ENCODE measurements at regions not wholly inside any gene's neighbourhood (a gene's known extent, or its start where the extent isn't known, plus 50 kb on each side); places are given as distances from the start of the nearest gene placed in this dataset.

DNA sequence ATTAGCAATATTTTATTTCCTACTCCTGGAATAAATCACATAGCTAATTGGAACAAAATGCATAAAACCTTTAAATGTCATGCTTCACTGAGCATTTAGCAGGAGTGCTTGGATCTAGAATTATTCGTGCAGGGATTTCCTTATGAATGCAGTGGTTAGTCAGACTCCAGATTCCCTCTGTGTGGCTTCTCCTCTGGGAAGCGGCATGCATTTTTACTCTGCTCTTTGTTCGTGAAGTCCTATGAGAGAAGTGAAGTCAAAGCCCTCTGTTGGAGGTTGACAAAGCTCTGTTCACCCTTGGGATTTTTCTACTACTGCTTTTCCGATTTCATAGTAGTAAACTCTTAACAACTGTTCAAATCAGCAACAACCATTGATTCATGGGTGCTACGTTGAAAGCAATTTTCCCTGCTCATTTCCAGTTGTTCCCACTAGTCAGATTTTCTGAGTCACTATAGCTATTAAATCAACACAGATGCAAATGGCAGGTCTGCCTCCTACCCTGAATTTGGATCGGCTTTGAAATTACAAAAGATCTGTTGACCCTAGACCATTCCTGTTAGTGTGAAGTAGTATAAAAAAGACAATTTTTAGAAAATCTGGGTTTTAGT, 461.7 kb downstream of the STK39 start:
- H3K4me3 Mint-ChIP-seq: no peak overlapping the region
- H3K27ac Mint-ChIP-seq: no peak overlapping the region
- no peak for DNase-seq
- no peaks in the 10 kb centered on the region for H3K36me3 Mint-ChIP-seq
- Histone ChIP-seq H2AFZ (ENCODE audit: insufficient read depth, low read depth, low read length, poor library complexity, severe bottlenecking) (no peak overlapping the region), H3K36me3 (replicated peaks in 1 of 2; ENCODE audit: control insufficient read depth in 1 of 2, insufficient read depth in 2 of 2, low read length in 2 of 2) (no peaks in the 10 kb centered on the region), H3K27ac (ENCODE audit: low read depth in 1 of 2, low read length in 2 of 2) (no peak overlapping the region), H3K9me3 (replicated peaks in 1 of 2; ENCODE audit: control insufficient read depth in 1 of 2, insufficient read depth in 1 of 2, low read length in 2 of 2) (no peaks in the 10 kb centered on the region), H3K4me1 (ENCODE audit: control insufficient read depth in 1 of 2, insufficient read depth in 2 of 2, low read length in 2 of 2) (no peaks in the 10 kb centered on the region), H3K27me3 (ENCODE audit: control insufficient read depth in 2 of 2, insufficient read depth in 2 of 2, low read length in 2 of 2) (no peaks in the 10 kb centered on the region), H3K79me2 (ENCODE audit: insufficient read depth, low read length) (no peaks in the 10 kb centered on the region), H3K9ac (ENCODE audit: insufficient read depth, low read length, poor library complexity, severe bottlenecking) (no peak overlapping the region), H3K4me2 (replicated peaks; ENCODE audit: extremely low read depth, low read length, poor library complexity, severe bottlenecking) (no peak overlapping the region), H3K4me3 (replicated peaks in 1 of 3; ENCODE audit: low read depth in 2 of 3, low read length in 3 of 3) (no peak overlapping the region), H4K20me1 (ENCODE audit: insufficient read depth, low read length) (no peaks in the 10 kb centered on the region)
- H3K27me3 Mint-ChIP-seq (ENCODE audit: low read depth in 3 of 3): peaks cover 1 to 5% (median 4%) of the 10 kb centered on the region in 3 donors
- H3K9me3 Mint-ChIP-seq: peaks cover 0 to 8% (median 4%) of the 10 kb centered on the region in 7 donors
- intact Hi-C loops (cut with micrococcal nuclease): no loop called here
- TF ChIP-seq, protein P1, sequence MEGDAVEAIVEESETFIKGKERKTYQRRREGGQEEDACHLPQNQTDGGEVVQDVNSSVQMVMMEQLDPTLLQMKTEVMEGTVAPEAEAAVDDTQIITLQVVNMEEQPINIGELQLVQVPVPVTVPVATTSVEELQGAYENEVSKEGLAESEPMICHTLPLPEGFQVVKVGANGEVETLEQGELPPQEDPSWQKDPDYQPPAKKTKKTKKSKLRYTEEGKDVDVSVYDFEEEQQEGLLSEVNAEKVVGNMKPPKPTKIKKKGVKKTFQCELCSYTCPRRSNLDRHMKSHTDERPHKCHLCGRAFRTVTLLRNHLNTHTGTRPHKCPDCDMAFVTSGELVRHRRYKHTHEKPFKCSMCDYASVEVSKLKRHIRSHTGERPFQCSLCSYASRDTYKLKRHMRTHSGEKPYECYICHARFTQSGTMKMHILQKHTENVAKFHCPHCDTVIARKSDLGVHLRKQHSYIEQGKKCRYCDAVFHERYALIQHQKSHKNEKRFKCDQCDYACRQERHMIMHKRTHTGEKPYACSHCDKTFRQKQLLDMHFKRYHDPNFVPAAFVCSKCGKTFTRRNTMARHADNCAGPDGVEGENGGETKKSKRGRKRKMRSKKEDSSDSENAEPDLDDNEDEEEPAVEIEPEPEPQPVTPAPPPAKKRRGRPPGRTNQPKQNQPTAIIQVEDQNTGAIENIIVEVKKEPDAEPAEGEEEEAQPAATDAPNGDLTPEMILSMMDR (IDR thresholded peaks at IDR 0.05): no peak
- no peaks in the 10 kb centered on the region for H3K4me1 Mint-ChIP-seq
- WGBS (ENCODE audit: insufficient coverage): 72% methylated on average over 3 of the region's 6 CpGs

DNA sequence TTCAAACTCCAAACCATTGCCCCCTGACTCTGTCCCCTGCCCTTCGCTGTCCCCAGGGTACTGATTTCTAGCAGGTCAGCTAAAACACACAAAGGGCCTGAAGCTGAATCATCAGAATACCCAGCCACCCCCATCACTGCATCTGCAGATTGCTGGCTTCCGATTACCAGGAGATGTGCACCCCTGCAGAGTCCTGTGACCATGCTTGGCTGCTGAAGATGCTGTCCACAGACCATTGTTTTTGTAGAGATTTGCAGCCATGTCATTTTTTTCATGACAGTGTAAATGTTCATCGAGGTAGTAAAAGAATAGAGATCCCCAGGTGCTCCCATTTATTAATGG, 463.3 kb downstream of the STK39 start:
- intact Hi-C loops (cut with micrococcal nuclease): no loop called here
- Histone ChIP-seq H3K4me3 (replicated peaks in 1 of 3; ENCODE audit: low read depth in 2 of 3, low read length in 3 of 3) (no peak overlapping the region), H3K27me3 (ENCODE audit: control insufficient read depth in 2 of 2, insufficient read depth in 2 of 2, low read length in 2 of 2) (no peaks in the 10 kb centered on the region), H2AFZ (ENCODE audit: insufficient read depth, low read depth, low read length, poor library complexity, severe bottlenecking) (no peak overlapping the region), H3K9me3 (replicated peaks in 1 of 2; ENCODE audit: control insufficient read depth in 1 of 2, insufficient read depth in 1 of 2, low read length in 2 of 2) (no peaks in the 10 kb centered on the region), H3K79me2 (ENCODE audit: insufficient read depth, low read length) (no peaks in the 10 kb centered on the region), H3K4me2 (replicated peaks; ENCODE audit: extremely low read depth, low read length, poor library complexity, severe bottlenecking) (no peak overlapping the region), H4K20me1 (ENCODE audit: insufficient read depth, low read length) (no peaks in the 10 kb centered on the region), H3K4me1 (ENCODE audit: control insufficient read depth in 1 of 2, insufficient read depth in 2 of 2, low read length in 2 of 2) (no peaks in the 10 kb centered on the region), H3K9ac (ENCODE audit: insufficient read depth, low read length, poor library complexity, severe bottlenecking) (no peak overlapping the region), H3K27ac (ENCODE audit: low read depth in 1 of 2, low read length in 2 of 2) (no peak overlapping the region), H3K36me3 (replicated peaks in 1 of 2; ENCODE audit: control insufficient read depth in 1 of 2, insufficient read depth in 2 of 2, low read length in 2 of 2) (no peaks in the 10 kb centered on the region)
- peaks cover 0 to 8% (median 4%) of the 10 kb centered on the region in 7 donors for H3K9me3 Mint-ChIP-seq
- no peak overlapping the region for H3K4me3 Mint-ChIP-seq
- H3K27me3 Mint-ChIP-seq (ENCODE audit: low read depth in 3 of 3): peaks cover 1 to 4% (median 3%) of the 10 kb centered on the region in 3 donors
- 96% methylated on average over 2 of the region's 3 CpGs for WGBS (ENCODE audit: insufficient coverage)
- DNase-seq: no peak
- H3K36me3 Mint-ChIP-seq: no peaks in the 10 kb centered on the region
- no peaks in the 10 kb centered on the region for H3K4me1 Mint-ChIP-seq
- H3K27ac Mint-ChIP-seq: no peak overlapping the region
- TF ChIP-seq, protein P1 (IDR thresholded peaks at IDR 0.05): no peak

Data from CD14-positive monocyte (primary cell).